ENCODE measurements at regions not wholly inside any gene's neighbourhood (a gene's known extent, or its start where the extent isn't known, plus 50 kb on each side); places are given as distances from the start of the nearest gene placed in this dataset.

GRCh38 chr6:6417475-6417874 lies 97.0 kb upstream of the F13A1 start:
- 36% methylated on average over 1 of the region's 7 CpGs for WGBS (ENCODE audit: insufficient coverage)
- Histone ChIP-seq H3K36me3 (replicated peaks in 1 of 2; ENCODE audit: control extremely low read depth in 1 of 2, control insufficient read depth in 1 of 2, extremely low read depth in 1 of 2, insufficient read depth in 2 of 2, low read length in 1 of 2) (no peaks in the 10 kb centered on the region), H3K4me1 (ENCODE audit: control insufficient read depth in 2 of 2, insufficient read depth in 2 of 2, low read length in 2 of 2) (no peaks in the 10 kb centered on the region), H3K4me3 (ENCODE audit: control extremely low read depth in 1 of 5, extremely low read depth in 1 of 5, insufficient read depth in 1 of 5, low read depth in 2 of 5, low read length in 4 of 5) (no peak overlapping the region), H3K79me2 (ENCODE audit: control insufficient read depth, insufficient read depth, low read length) (no peaks in the 10 kb centered on the region), H3K9ac (ENCODE audit: low read length) (no peak overlapping the region), H4K20me1 (ENCODE audit: control insufficient read depth, insufficient read depth, low read length, poor library complexity, severe bottlenecking) (no peaks in the 10 kb centered on the region), H3K27me3 (replicated peaks in 1 of 4; ENCODE audit: control extremely low read depth in 1 of 4, control insufficient read depth in 3 of 4, insufficient read depth in 4 of 4, low read length in 3 of 4) (peaks cover 0 to 5% (median 2%) of the 10 kb centered on the region in 4 experiments), H3K4me2 (replicated peaks; ENCODE audit: low read depth, low read length, poor library complexity, severe bottlenecking) (no peak overlapping the region), H3K9me3 (ENCODE audit: control extremely low read depth in 1 of 3, control insufficient read depth in 2 of 3, insufficient read depth in 1 of 3, low read length in 2 of 3) (no peaks in the 10 kb centered on the region), H2AFZ (ENCODE audit: insufficient read depth, low read depth, low read length, poor library complexity, severe bottlenecking) (no peak overlapping the region), H3K27ac (ENCODE audit: low read length in 2 of 2) (no peak overlapping the region)
- no peak overlapping the region for H3K4me3 Mint-ChIP-seq
- no peak overlapping the region for H3K27ac Mint-ChIP-seq
- POLR2A ChIA-PET, result no interaction called here
- intact Hi-C loops (cut with micrococcal nuclease), result no loop called here
- no peak for DNase-seq
- TF ChIP-seq CTCF (IDR thresholded peaks at IDR 0.05) (no peak), EZH2 (IDR thresholded peaks at IDR 0.05; ENCODE audit: borderline replicate concordance, insufficient read depth, low read depth, low read length, poor library complexity, severe bottlenecking) (no peak)
- H3K4me1 Mint-ChIP-seq, result no peaks in the 10 kb centered on the region
- peaks cover 20% of the 10 kb centered on the region for H3K27me3 Mint-ChIP-seq
- no peak for ATAC-seq (ENCODE audit: low read depth)
- H3K9me3 Mint-ChIP-seq (ENCODE audit: insufficient read depth), result no peaks in the 10 kb centered on the region
- CTCF ChIA-PET, result no interaction called here

- peaks cover 0 to 3% (median 2%) of the 10 kb centered on the region in 3 donors for H3K9me3 ChIP-seq (ENCODE audit: control extremely low read depth in 1 of 3, control insufficient read depth in 2 of 3, insufficient read depth in 1 of 3, low read length in 2 of 3)
- peaks cover 0 to 5% (median 2%) of the 10 kb centered on the region in 4 experiments for H3K27me3 ChIP-seq (replicated peaks in 1 of 4; ENCODE audit: control extremely low read depth in 1 of 4, control insufficient read depth in 3 of 4, insufficient read depth in 4 of 4, low read length in 3 of 4)
- no peak for TF ChIP-seq EZH2 (IDR thresholded peaks at IDR 0.05; ENCODE audit: borderline replicate concordance, insufficient read depth, low read depth, low read length, poor library complexity, severe bottlenecking)
- no peak for TF ChIP-seq CTCF (IDR thresholded peaks at IDR 0.05)
- no peaks in the 10 kb centered on the region for H4K20me1 ChIP-seq (ENCODE audit: control insufficient read depth, insufficient read depth, low read length, poor library complexity, severe bottlenecking)
- ATAC-seq (ENCODE audit: low read depth), result no peak
- no peaks in the 10 kb centered on the region for H3K4me1 ChIP-seq (ENCODE audit: control insufficient read depth in 2 of 2, insufficient read depth in 2 of 2, low read length in 2 of 2)
- H3K9ac ChIP-seq (ENCODE audit: low read length), result no peak overlapping the region
- H3K4me3 ChIP-seq (ENCODE audit: control extremely low read depth in 1 of 5, extremely low read depth in 1 of 5, insufficient read depth in 1 of 5, low read depth in 2 of 5, low read length in 4 of 5), result no peak overlapping the region
- CTCF ChIA-PET, result no interaction called here
- no peak for DNase-seq
- POLR2A ChIA-PET, result no interaction called here
- H3K4me2 ChIP-seq (replicated peaks; ENCODE audit: low read depth, low read length, poor library complexity, severe bottlenecking), result no peak overlapping the region
- no peak overlapping the region for H3K27ac ChIP-seq (ENCODE audit: low read length in 2 of 2)
- H3K4me1 Mint-ChIP-seq, result no peaks in the 10 kb centered on the region
- no peaks in the 10 kb centered on the region for H3K36me3 ChIP-seq (replicated peaks in 1 of 2; ENCODE audit: control extremely low read depth in 1 of 2, control insufficient read depth in 1 of 2, extremely low read depth in 1 of 2, insufficient read depth in 2 of 2, low read length in 1 of 2)
- intact Hi-C loops (cut with micrococcal nuclease), result no loop called here
- H3K9me3 Mint-ChIP-seq (ENCODE audit: insufficient read depth), result peaks cover 3% of the 10 kb centered on the region
- no peak overlapping the region for H3K27ac Mint-ChIP-seq
- no CpG with 5 or more reads among the region's 3 CpGs for WGBS (ENCODE audit: insufficient coverage)
- no peak overlapping the region for H2AFZ ChIP-seq (ENCODE audit: insufficient read depth, low read depth, low read length, poor library complexity, severe bottlenecking)
- H3K27me3 Mint-ChIP-seq, result peaks cover 17% of the 10 kb centered on the region
- no peaks in the 10 kb centered on the region for H3K79me2 ChIP-seq (ENCODE audit: control insufficient read depth, insufficient read depth, low read length)
- no peak overlapping the region for H3K4me3 Mint-ChIP-seq
Observed at GRCh38 chr6:6418421-6418820, 98.0 kb upstream of the F13A1 start.
